NB4 (cell line): ENCODE measurements at regions not wholly inside any gene's neighbourhood (a gene's known extent, or its start where the extent isn't known, plus 50 kb on each side); places are given as distances from the start of the nearest gene placed in this dataset.

Source experiments
- CTCF ChIP-seq: IDR thresholded peaks from one replicate; pipeline ENCODE4 v1.5.1; 2012; ENCODE audit warnings: low read depth, low read length
- POLR2A ChIP-seq: IDR thresholded peaks from 2 replicates; pipeline ENCODE4 v1.6.1; 2011; ENCODE audit warnings: mild to moderate bottlenecking; ENCODE audit not compliant: insufficient read length; ENCODE audit errors: extremely low read depth

- TF ChIP-seq CTCF (no peak), POLR2A (no peak)
Measured at GRCh38 chr4:126995235-126995634, 637.5 kb upstream of the INTU start.
